ENCODE measurements at regions not wholly inside any gene's neighbourhood (a gene's known extent, or its start where the extent isn't known, plus 50 kb on each side); places are given as distances from the start of the nearest gene placed in this dataset.

GRCh38 chr2:67548317-67549201, 151.4 kb downstream of the ETAA1 start:
- Mint-ChIP-seq H3K9me3 (peaks cover 11% of the 10 kb centered on the region), H3K36me3 (ENCODE audit: low read depth) (peaks cover 7% of the 10 kb centered on the region), H3K27me3 (ENCODE audit: low read depth) (peaks cover 2% of the 10 kb centered on the region), H3K4me1 (no peaks in the 10 kb centered on the region), H3K27ac (ENCODE audit: unreplicated experiment) (no peak overlapping the region), H3K4me3 (no peak overlapping the region)
- DNase-seq (ENCODE audit: low read depth, low spot score) = no peak
- TF ChIP-seq CTCF (conservative IDR thresholded peaks at IDR 0.05) = no peak

- Mint-ChIP-seq H3K27ac (ENCODE audit: unreplicated experiment) (no peak overlapping the region), H3K27me3 (ENCODE audit: low read depth) (no peaks in the 10 kb centered on the region), H3K36me3 (ENCODE audit: low read depth) (no peaks in the 10 kb centered on the region), H3K9me3 (peaks cover 6% of the 10 kb centered on the region), H3K4me1 (peaks cover 7% of the 10 kb centered on the region), H3K4me3 (no peak overlapping the region)
- no peak for TF ChIP-seq CTCF (conservative IDR thresholded peaks at IDR 0.05)
- no peak for DNase-seq (ENCODE audit: low read depth, low spot score)
These were observed 162.0 kb downstream of the ETAA1 start for GRCh38 chr2:67559156-67559555.

GRCh38 chr2:67560771-67561456, 163.8 kb downstream of the ETAA1 start:
- no peak for DNase-seq (ENCODE audit: low read depth, low spot score)
- Mint-ChIP-seq H3K9me3 (peaks cover 6% of the 10 kb centered on the region), H3K27ac (ENCODE audit: unreplicated experiment) (no peak overlapping the region), H3K4me1 (peaks cover 7% of the 10 kb centered on the region), H3K36me3 (ENCODE audit: low read depth) (no peaks in the 10 kb centered on the region), H3K4me3 (no peak overlapping the region), H3K27me3 (ENCODE audit: low read depth) (no peaks in the 10 kb centered on the region)
- no peak for TF ChIP-seq CTCF (conservative IDR thresholded peaks at IDR 0.05)

GRCh38 chr2:67561457-67561965, 164.4 kb downstream of the ETAA1 start:
- H3K36me3 Mint-ChIP-seq (ENCODE audit: low read depth) = no peaks in the 10 kb centered on the region
- peaks cover 7% of the 10 kb centered on the region for H3K4me1 Mint-ChIP-seq
- H3K27ac Mint-ChIP-seq (ENCODE audit: unreplicated experiment) = no peak overlapping the region
- no peak overlapping the region for H3K4me3 Mint-ChIP-seq
- peaks cover 6% of the 10 kb centered on the region for H3K9me3 Mint-ChIP-seq
- TF ChIP-seq CTCF (conservative IDR thresholded peaks at IDR 0.05) = no peak
- no peaks in the 10 kb centered on the region for H3K27me3 Mint-ChIP-seq (ENCODE audit: low read depth)
- DNase-seq (ENCODE audit: low read depth, low spot score) = peak; percentile 1

- Mint-ChIP-seq H3K27me3 (ENCODE audit: low read depth) (peaks cover 2% of the 10 kb centered on the region), H3K9me3 (no peaks in the 10 kb centered on the region), H3K36me3 (ENCODE audit: low read depth) (no peaks in the 10 kb centered on the region), H3K27ac (ENCODE audit: unreplicated experiment) (no peak overlapping the region), H3K4me1 (peaks cover 7% of the 10 kb centered on the region), H3K4me3 (no peak overlapping the region)
- DNase-seq (ENCODE audit: low read depth, low spot score) = no peak
- TF ChIP-seq CTCF (conservative IDR thresholded peaks at IDR 0.05) = no peak
These were observed 166.9 kb downstream of the ETAA1 start for GRCh38 chr2:67564076-67564475.
